GM18861 (cell line): ENCODE measurements at regions not wholly inside any gene's neighbourhood (a gene's known extent, or its start where the extent isn't known, plus 50 kb on each side); places are given as distances from the start of the nearest gene placed in this dataset.

Source experiments
- ATAC-seq: cut with Tn5 transposase; IDR thresholded peaks from one replicate; pipeline ENCODE4 v1.9.1; 2021; ENCODE audit not compliant: unreplicated experiment

GRCh38 chr1:212525479-212526110 lies 83.0 kb upstream of the ATF3 start:
- ATAC-seq: no peak

GRCh38 chr1:212526111-212526491 lies 82.5 kb upstream of the ATF3 start:
- no peak for ATAC-seq

GRCh38 chr1:212528501-212528900 lies 80.1 kb upstream of the ATF3 start:
- ATAC-seq: no peak

- ATAC-seq: no peak
Measured at GRCh38 chr1:212529211-212529741, 79.3 kb upstream of the ATF3 start.

- no peak for ATAC-seq
Measured at GRCh38 chr1:212531267-212531666, 77.3 kb upstream of the ATF3 start.

GRCh38 chr1:212531796-212532195 lies 76.8 kb upstream of the ATF3 start:
- no peak for ATAC-seq

- ATAC-seq: no peak
Measured at GRCh38 chr1:212532469-212533147, 76.0 kb upstream of the ATF3 start.

GRCh38 chr1:212533148-212533517 lies 75.4 kb upstream of the ATF3 start:
- ATAC-seq: no peak

GRCh38 chr1:212536586-212536985 lies 72.0 kb upstream of the ATF3 start:
- ATAC-seq: no peak

- no peak for ATAC-seq
Measured at GRCh38 chr1:212537610-212538009, 71.0 kb upstream of the ATF3 start.

GRCh38 chr1:212539737-212540430 lies 68.7 kb upstream of the ATF3 start:
- ATAC-seq: no peak

- no peak for ATAC-seq
Measured at GRCh38 chr1:212542761-212543187, 65.8 kb upstream of the ATF3 start.

- ATAC-seq: no peak
Measured at GRCh38 chr1:212544110-212544509, 64.5 kb upstream of the ATF3 start.

GRCh38 chr1:212545941-212546635 lies 62.5 kb upstream of the ATF3 start:
- ATAC-seq: no peak

GRCh38 chr1:212549503-212550017 lies 59.0 kb upstream of the ATF3 start:
- no peak for ATAC-seq

- ATAC-seq: no peak
Measured at GRCh38 chr1:212551929-212552328, 56.6 kb upstream of the ATF3 start.

GRCh38 chr1:212553676-212554075 lies 54.9 kb upstream of the ATF3 start:
- ATAC-seq: no peak

- ATAC-seq: no peak
Measured at GRCh38 chr1:212554401-212554800, 54.2 kb upstream of the ATF3 start.

GRCh38 chr1:212555426-212555825 lies 53.1 kb upstream of the ATF3 start:
- no peak for ATAC-seq

GRCh38 chr1:212556822-212557549 lies 51.6 kb upstream of the ATF3 start:
- no peak for ATAC-seq
